K562 (cell line): ENCODE measurements at regions not wholly inside any gene's neighbourhood (a gene's known extent, or its start where the extent isn't known, plus 50 kb on each side); places are given as distances from the start of the nearest gene placed in this dataset.

ENCODE experiments used
- ATAC-seq: fragments of 200-7000 bp; cut with Tn5 transposase; 3 replicates; pipeline ENCODE4 v1.9.1; 2020; ENCODE audit warnings: moderate library complexity
- BruUV-seq: library from RNA; stranded (reverse); fragments of 400-500 nt; replicated peaks from 2 replicates; lab custom pipeline; 2021; lab: Mats Ljungman, UMichigan
- CTCF ChIA-PET: fragments of 300-600 bp; formaldehyde crosslinking; extraction: SDS; loops from one replicate; lab custom pipeline; 2021; ENCODE audit warnings: low intra/inter-chr PET ratio; lab: Yijun Ruan, JAX
- POLR2A ChIA-PET: fragments of 300-600, 350-650 bp; sonication (Branson Sonifier 250); formaldehyde crosslinking; extraction: SDS; loops from one replicate; lab custom pipeline; 2021; ENCODE audit warnings: antibody characterized with exemption, inconsistent platforms; lab: Yijun Ruan, JAX
- DNase-seq, 4 experiments: peaks; one replicate each; pipeline versions ENCODE4 v3.0.0 to v3.0.0-alpha.2; 2011 to 2018; ENCODE audit warnings: low spot score in 3 of 4, mixed read lengths in 3 of 4; ENCODE audit errors: extremely low read depth in 1 of 4
- FAIRE-seq: peaks from 2 replicates; lab custom pipeline; 2011; peaks lifted over from hg19 to GRCh38; lab: Jason Lieb, UNC
- H2AFZ ChIP-seq: 2 replicates; pipeline ENCODE4 v1.6.0; 2011; ENCODE audit warnings: low read depth, low read length, control low read depth, inconsistent platforms
- H3K27ac ChIP-seq: fragments of 200-600 bp; 3 replicates; pipeline ENCODE4 v1.8.0; 2011; ENCODE audit warnings: low read depth, mild to moderate bottlenecking, control low read depth, inconsistent platforms, low read length, moderate library complexity, mixed read lengths; ENCODE audit errors: extremely low read depth
- H3K27me3 ChIP-seq, 2 experiments: fragments of 300-600 bp in 1 of 2; 2 replicates in 1 of 2; 3 replicates in 1 of 2; pipeline versions ENCODE4 v1.6.0 to v1.8.0; 2011; ENCODE audit warnings: inconsistent platforms in 2 of 2, low read length in 2 of 2, mild to moderate bottlenecking in 1 of 2, mixed read lengths in 1 of 2, moderate library complexity in 1 of 2; ENCODE audit not compliant: control insufficient read depth in 2 of 2, insufficient read depth in 2 of 2
- H3K36me3 ChIP-seq: fragments of 300-600 bp; 3 replicates; pipeline ENCODE4 v1.8.0; 2011; ENCODE audit warnings: mild to moderate bottlenecking, low read length, inconsistent platforms; ENCODE audit not compliant: control insufficient read depth, insufficient read depth
- H3K4me1 ChIP-seq, 2 experiments: fragments of 200-600 bp in 1 of 2; replicated peaks in 1 of 2; 2 replicates in 1 of 2; 3 replicates in 1 of 2; pipeline versions ENCODE4 v1.5.1 to v1.8.0; 2011; ENCODE audit warnings: inconsistent platforms in 2 of 2, low read length in 2 of 2, mild to moderate bottlenecking in 1 of 2, mixed read lengths in 1 of 2, moderate library complexity in 1 of 2; ENCODE audit not compliant: control insufficient read depth in 2 of 2, insufficient read depth in 2 of 2
- H3K4me2 ChIP-seq: 2 replicates; pipeline ENCODE4 v1.6.1; 2011; ENCODE audit warnings: low read length, control low read depth, inconsistent platforms, mixed read lengths; ENCODE audit not compliant: insufficient read depth
- H3K4me3 ChIP-seq: fragments of 200-600 bp; sonication (generic), shearing (Covaris generic); 2 replicates; pipeline ENCODE4 v1.5.1; 2016; ENCODE audit warnings: control low read depth, inconsistent platforms
- H3K79me2 ChIP-seq: fragments of 200-600 bp; 3 replicates; pipeline ENCODE4 v1.8.0; 2011; ENCODE audit warnings: low read length, inconsistent platforms; ENCODE audit not compliant: control insufficient read depth, insufficient read depth
- H3K9ac ChIP-seq, 2 experiments: 2 replicates each; pipeline versions ENCODE4 v1.6.0 to v1.6.1; 2011; ENCODE audit warnings: low read depth in 2 of 2, low read length in 2 of 2, control low read depth in 1 of 2, inconsistent platforms in 1 of 2, mild to moderate bottlenecking in 1 of 2, mixed read lengths in 1 of 2; ENCODE audit not compliant: insufficient read depth in 1 of 2
- H3K9me1 ChIP-seq: one replicate; pipeline ENCODE4 v1.6.0; 2011; ENCODE audit warnings: inconsistent platforms, mild to moderate bottlenecking, low read length, moderate library complexity; ENCODE audit not compliant: control insufficient read depth, insufficient read depth
- H3K9me3 ChIP-seq: replicated peaks from 2 replicates; pipeline ENCODE4 v1.5.1; 2011; ENCODE audit warnings: low read depth, low read length, inconsistent platforms; ENCODE audit not compliant: control insufficient read depth, insufficient read depth
- H4K20me1 ChIP-seq: replicated peaks from 2 replicates; pipeline ENCODE4 v1.6.1; 2011; ENCODE audit warnings: low read length, inconsistent platforms, mixed read lengths; ENCODE audit not compliant: control insufficient read depth, insufficient read depth
- AFF4 ChIP-seq: sonication (generic); formaldehyde crosslinking; IDR thresholded peaks from 2 replicates; pipeline ENCODE4 v1.8.0; 2023; ENCODE audit warnings: mild to moderate bottlenecking, missing genetic modification reagents
- BCLAF1 ChIP-seq, 2 experiments: fragments of 450-650 bp in 1 of 2; IDR thresholded peaks; 2 replicates each; pipeline ENCODE4 v1.6.1; 2011 to 2017; ENCODE audit warnings: low read depth in 2 of 2, antibody characterized with exemption in 1 of 2, borderline replicate concordance in 1 of 2, low read length in 1 of 2, mild to moderate bottlenecking in 1 of 2, mixed read lengths in 1 of 2; ENCODE audit not compliant: control insufficient read depth in 1 of 2
- CHD2 ChIP-seq: IDR thresholded peaks from 2 replicates; pipeline ENCODE4 v1.6.1; 2011; ENCODE audit warnings: low read depth, low read length
- ETV6 ChIP-seq, 3 experiments: fragments of 150-350 bp in 1 of 3; sonication (generic) in 1 of 3; formaldehyde crosslinking in 1 of 3; IDR thresholded peaks; 2 replicates each; pipeline versions ENCODE4 v1.6.1 to v1.8.0; 2014 to 2022; ENCODE audit warnings: borderline replicate concordance in 2 of 3, low read depth in 2 of 3, antibody characterized with exemption in 1 of 3, low read length in 1 of 3, mild to moderate bottlenecking in 1 of 3, missing genetic modification reagents in 1 of 3
- FOXO4 ChIP-seq: fragments of 450-650 bp; formaldehyde crosslinking; IDR thresholded peaks from 2 replicates; pipeline ENCODE4 v1.4.0; 2020; ENCODE audit warnings: mild to moderate bottlenecking, moderate library complexity
- HNRNPLL ChIP-seq: fragments of 200-400 bp; formaldehyde crosslinking; IDR thresholded peaks from 2 replicates; pipeline ENCODE4 v1.6.1; 2017; ENCODE audit warnings: low read length, low read depth, mild to moderate bottlenecking; ENCODE audit not compliant: poor library complexity, severe bottlenecking
- KDM1A ChIP-seq, 2 experiments: fragments of 450-650 bp; IDR thresholded peaks; 2 replicates each; pipeline ENCODE4 v1.6.1; 2016; ENCODE audit warnings: mild to moderate bottlenecking in 2 of 2
- MITF ChIP-seq: IDR thresholded peaks from 2 replicates; pipeline ENCODE4 v1.6.1; 2014; ENCODE audit warnings: antibody characterized with exemption
- MTA1 ChIP-seq: fragments of 450-650 bp; IDR thresholded peaks from 2 replicates; pipeline ENCODE4 v1.6.1; 2017; ENCODE audit warnings: borderline replicate concordance
- PHF8 ChIP-seq: fragments of 200-600 bp; sonication (generic); IDR thresholded peaks from 2 replicates; pipeline ENCODE4 v1.6.1; 2012; ENCODE audit warnings: mixed run types, mild to moderate bottlenecking, inconsistent platforms, low read length, moderate library complexity, borderline replicate concordance
- PTRF ChIP-seq: fragments of 450-650 bp; IDR thresholded peaks from 2 replicates; pipeline ENCODE4 v1.6.1; 2016; ENCODE audit warnings: mild to moderate bottlenecking, missing genetic modification characterization, missing compliant biosample characterization
- SAFB ChIP-seq: fragments of 200-400 bp; formaldehyde crosslinking; IDR thresholded peaks from 2 replicates; pipeline ENCODE4 v1.6.1; 2017; ENCODE audit warnings: low read depth, low read length, borderline replicate concordance
- ZNF121 ChIP-seq: sonication (generic); formaldehyde crosslinking; conservative IDR thresholded peaks from 2 replicates; pipeline ENCODE4 v1.8.0; 2022; ENCODE audit warnings: missing genetic modification reagents
- WGBS: fragments of 100-300 bp; shearing (Covaris generic); methylation state at CpG from one replicate; pipeline ENCODE4 v1.1.6; 2016; ENCODE audit warnings: low coverage, mixed read lengths; ENCODE audit not compliant: insufficient coverage; ENCODE audit errors: missing lambda C conversion rate; 5-methylcytosine and 5-hydroxymethylcytosine counted together
- in situ Hi-C: fragments of 300-500 bp; cut with MboI; formaldehyde crosslinking; loops from 4 replicates; pipeline ENCODE4 v1.15.0; 2018; ENCODE audit warnings: inconsistent platforms, mixed read lengths
- intact Hi-C: fragments of 100-400 bp; cut with micrococcal nuclease; formaldehyde crosslinking; loops from 2 replicates; pipeline ENCODE4 v1.14.2; 2022

- peaks cover 4% of the 10 kb centered on the region for H3K9me3 ChIP-seq
- no peaks in the 10 kb centered on the region for H3K79me2 ChIP-seq
- no peaks in the 10 kb centered on the region for H3K4me1 ChIP-seq
- no peaks in the 10 kb centered on the region for H3K36me3 ChIP-seq
- H2AFZ ChIP-seq = no peak overlapping the region
- no peak overlapping the region for H3K4me2 ChIP-seq
- H4K20me1 ChIP-seq = no peaks in the 10 kb centered on the region
- no peak overlapping the region for H3K4me3 ChIP-seq
- FAIRE-seq (no peak), ATAC-seq (no peak), DNase-seq (no peak)
- ChIA-PET CTCF (no interaction called here), POLR2A (no interaction called here)
- H3K9me1 ChIP-seq = no peaks in the 10 kb centered on the region
- in situ Hi-C loops = no loop called here
- no TSS peak for BruUV-seq
- no peaks in the 10 kb centered on the region for H3K27me3 ChIP-seq
- no peak overlapping the region for H3K9ac ChIP-seq
- H3K27ac ChIP-seq = no peak overlapping the region
- intact Hi-C loops = no loop called here
- WGBS = 0% methylated on average over 5 of the region's 5 CpGs
- TF ChIP-seq CHD2 = no peak
- TF ChIP-seq ZNF121 (CRISPR knock-in tag) = no peak
- TF ChIP-seq HNRNPLL = no peak
- TF ChIP-seq AFF4 (CRISPR knock-in tag) = no peak
- TF ChIP-seq PTRF (tag) = no peak
- TF ChIP-seq MTA1 = no peak
- no peak for TF ChIP-seq ETV6 (IDR thresholded peaks at IDR 0.05; ENCODE audit: borderline replicate concordance in 1 of 2, low read depth in 2 of 2, low read length in 1 of 2)
- no peak for TF ChIP-seq ETV6 (CRISPR knock-in tag; IDR thresholded peaks at IDR 0.05; ENCODE audit: borderline replicate concordance)
- TF ChIP-seq SAFB = no peak
- no peak for TF ChIP-seq FOXO4 (CRISPR knock-in tag)
- no peak for TF ChIP-seq BCLAF1 (IDR thresholded peaks at IDR 0.05; ENCODE audit: borderline replicate concordance in 1 of 2, control insufficient read depth in 1 of 2, low read depth in 2 of 2, low read length in 1 of 2)
- no peak for TF ChIP-seq KDM1A (IDR thresholded peaks at IDR 0.05)
- no peak for TF ChIP-seq PHF8
- TF ChIP-seq MITF = no peak
Measured at GRCh38 chr2:5019324-5019723, 672.9 kb upstream of the SOX11 start.
